ENCODE measurements at regions not wholly inside any gene's neighbourhood (a gene's known extent, or its start where the extent isn't known, plus 50 kb on each side); places are given as distances from the start of the nearest gene placed in this dataset.

DNA sequence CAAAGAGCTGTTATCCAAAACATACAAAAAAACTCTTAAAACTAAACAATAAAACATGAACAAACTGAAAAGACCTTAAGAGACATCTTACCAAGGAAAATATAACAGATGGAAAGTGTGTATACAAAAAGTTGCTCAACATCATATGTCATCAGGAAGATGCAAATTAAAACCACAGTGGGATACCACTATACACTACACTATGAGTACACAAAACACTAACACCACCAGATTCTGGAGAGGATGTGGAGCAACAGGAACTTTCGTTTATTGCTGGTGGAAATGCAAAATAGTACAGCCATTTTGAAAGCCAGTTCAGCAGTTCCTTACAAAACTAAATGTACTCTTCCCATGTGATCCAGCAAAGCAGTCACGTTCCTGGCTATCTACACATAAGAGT lies 221.4 kb downstream of the CMPK2 start:
- TF ChIP-seq, protein P1, sequence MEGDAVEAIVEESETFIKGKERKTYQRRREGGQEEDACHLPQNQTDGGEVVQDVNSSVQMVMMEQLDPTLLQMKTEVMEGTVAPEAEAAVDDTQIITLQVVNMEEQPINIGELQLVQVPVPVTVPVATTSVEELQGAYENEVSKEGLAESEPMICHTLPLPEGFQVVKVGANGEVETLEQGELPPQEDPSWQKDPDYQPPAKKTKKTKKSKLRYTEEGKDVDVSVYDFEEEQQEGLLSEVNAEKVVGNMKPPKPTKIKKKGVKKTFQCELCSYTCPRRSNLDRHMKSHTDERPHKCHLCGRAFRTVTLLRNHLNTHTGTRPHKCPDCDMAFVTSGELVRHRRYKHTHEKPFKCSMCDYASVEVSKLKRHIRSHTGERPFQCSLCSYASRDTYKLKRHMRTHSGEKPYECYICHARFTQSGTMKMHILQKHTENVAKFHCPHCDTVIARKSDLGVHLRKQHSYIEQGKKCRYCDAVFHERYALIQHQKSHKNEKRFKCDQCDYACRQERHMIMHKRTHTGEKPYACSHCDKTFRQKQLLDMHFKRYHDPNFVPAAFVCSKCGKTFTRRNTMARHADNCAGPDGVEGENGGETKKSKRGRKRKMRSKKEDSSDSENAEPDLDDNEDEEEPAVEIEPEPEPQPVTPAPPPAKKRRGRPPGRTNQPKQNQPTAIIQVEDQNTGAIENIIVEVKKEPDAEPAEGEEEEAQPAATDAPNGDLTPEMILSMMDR (IDR thresholded peaks at IDR 0.05), result no peak
- TF ChIP-seq POLR2A (IDR thresholded peaks at IDR 0.05), result no peak

All from right lobe of liver (tissue), 4 donors.